Panc1 (cell line): ENCODE measurements at regions not wholly inside any gene's neighbourhood (a gene's known extent, or its start where the extent isn't known, plus 50 kb on each side); places are given as distances from the start of the nearest gene placed in this dataset.

Source experiments
- POLR2AphosphoS5 ChIP-seq: IDR thresholded peaks from 2 replicates; pipeline ENCODE4 v1.6.1; 2012; ENCODE audit warnings: mild to moderate bottlenecking, low read depth, low read length, moderate library complexity
- TCF7L2 ChIP-seq: IDR thresholded peaks from 2 replicates; pipeline ENCODE4 v1.6.1; 2011; ENCODE audit warnings: mild to moderate bottlenecking, low read depth, low read length, inconsistent platforms
- TF ChIP-seq, protein P1 (sequence below): fragments of 450-650 bp; IDR thresholded peaks from 2 replicates; pipeline ENCODE4 v1.5.1; 2017; ENCODE audit warnings: mild to moderate bottlenecking
- TF ChIP-seq, protein P2 (sequence below), 2 experiments: IDR thresholded peaks; 2 replicates each; pipeline ENCODE4 v1.6.1; 2011 to 2012; ENCODE audit warnings: low read depth in 2 of 2, control low read depth in 1 of 2, low read length in 1 of 2, mild to moderate bottlenecking in 1 of 2, moderate library complexity in 1 of 2; ENCODE audit not compliant: insufficient read depth in 1 of 2

DNA sequence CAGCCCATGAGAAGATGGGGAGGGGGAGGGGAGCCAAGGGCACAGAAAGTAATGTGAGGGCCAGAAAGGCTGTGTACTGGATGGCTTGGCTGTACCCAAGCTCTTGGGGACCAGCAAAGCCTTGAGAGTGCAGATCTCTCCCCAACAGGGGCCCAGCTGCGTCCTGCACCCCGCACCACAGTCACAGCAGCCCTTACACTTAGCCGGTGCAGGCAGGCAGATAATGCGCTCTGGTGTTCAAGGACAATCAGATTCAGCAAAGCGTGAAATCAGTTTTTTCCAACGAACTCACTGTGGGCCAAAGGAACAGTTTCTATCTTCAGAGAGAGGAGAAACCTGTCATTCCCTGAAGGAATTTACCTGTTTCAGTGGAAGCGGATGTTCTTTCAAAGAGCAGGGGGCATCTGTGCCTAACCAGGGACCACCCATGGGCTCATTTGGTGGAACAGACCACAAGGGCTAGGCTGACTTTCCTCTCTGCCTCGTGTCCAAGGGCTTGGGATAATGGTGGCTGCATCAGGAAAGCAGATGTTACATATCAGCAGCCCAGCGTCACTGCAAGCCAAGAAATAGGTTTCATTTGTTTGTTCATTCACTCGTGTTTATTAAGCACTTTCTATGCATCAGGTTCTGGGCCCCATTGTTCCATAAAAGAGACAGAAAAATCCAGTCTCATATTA lies 81.2 kb upstream of the SPON1 start:
- TF ChIP-seq, protein P1, sequence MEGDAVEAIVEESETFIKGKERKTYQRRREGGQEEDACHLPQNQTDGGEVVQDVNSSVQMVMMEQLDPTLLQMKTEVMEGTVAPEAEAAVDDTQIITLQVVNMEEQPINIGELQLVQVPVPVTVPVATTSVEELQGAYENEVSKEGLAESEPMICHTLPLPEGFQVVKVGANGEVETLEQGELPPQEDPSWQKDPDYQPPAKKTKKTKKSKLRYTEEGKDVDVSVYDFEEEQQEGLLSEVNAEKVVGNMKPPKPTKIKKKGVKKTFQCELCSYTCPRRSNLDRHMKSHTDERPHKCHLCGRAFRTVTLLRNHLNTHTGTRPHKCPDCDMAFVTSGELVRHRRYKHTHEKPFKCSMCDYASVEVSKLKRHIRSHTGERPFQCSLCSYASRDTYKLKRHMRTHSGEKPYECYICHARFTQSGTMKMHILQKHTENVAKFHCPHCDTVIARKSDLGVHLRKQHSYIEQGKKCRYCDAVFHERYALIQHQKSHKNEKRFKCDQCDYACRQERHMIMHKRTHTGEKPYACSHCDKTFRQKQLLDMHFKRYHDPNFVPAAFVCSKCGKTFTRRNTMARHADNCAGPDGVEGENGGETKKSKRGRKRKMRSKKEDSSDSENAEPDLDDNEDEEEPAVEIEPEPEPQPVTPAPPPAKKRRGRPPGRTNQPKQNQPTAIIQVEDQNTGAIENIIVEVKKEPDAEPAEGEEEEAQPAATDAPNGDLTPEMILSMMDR, result no peak
- TF ChIP-seq POLR2AphosphoS5 (no peak), TCF7L2 (no peak)
- TF ChIP-seq, protein P2, sequence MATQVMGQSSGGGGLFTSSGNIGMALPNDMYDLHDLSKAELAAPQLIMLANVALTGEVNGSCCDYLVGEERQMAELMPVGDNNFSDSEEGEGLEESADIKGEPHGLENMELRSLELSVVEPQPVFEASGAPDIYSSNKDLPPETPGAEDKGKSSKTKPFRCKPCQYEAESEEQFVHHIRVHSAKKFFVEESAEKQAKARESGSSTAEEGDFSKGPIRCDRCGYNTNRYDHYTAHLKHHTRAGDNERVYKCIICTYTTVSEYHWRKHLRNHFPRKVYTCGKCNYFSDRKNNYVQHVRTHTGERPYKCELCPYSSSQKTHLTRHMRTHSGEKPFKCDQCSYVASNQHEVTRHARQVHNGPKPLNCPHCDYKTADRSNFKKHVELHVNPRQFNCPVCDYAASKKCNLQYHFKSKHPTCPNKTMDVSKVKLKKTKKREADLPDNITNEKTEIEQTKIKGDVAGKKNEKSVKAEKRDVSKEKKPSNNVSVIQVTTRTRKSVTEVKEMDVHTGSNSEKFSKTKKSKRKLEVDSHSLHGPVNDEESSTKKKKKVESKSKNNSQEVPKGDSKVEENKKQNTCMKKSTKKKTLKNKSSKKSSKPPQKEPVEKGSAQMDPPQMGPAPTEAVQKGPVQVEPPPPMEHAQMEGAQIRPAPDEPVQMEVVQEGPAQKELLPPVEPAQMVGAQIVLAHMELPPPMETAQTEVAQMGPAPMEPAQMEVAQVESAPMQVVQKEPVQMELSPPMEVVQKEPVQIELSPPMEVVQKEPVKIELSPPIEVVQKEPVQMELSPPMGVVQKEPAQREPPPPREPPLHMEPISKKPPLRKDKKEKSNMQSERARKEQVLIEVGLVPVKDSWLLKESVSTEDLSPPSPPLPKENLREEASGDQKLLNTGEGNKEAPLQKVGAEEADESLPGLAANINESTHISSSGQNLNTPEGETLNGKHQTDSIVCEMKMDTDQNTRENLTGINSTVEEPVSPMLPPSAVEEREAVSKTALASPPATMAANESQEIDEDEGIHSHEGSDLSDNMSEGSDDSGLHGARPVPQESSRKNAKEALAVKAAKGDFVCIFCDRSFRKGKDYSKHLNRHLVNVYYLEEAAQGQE (IDR thresholded peaks at IDR 0.05; ENCODE audit: insufficient read depth in 1 of 2, low read depth in 2 of 2, low read length in 1 of 2), result no peak
